ENCODE measurements at regions not wholly inside any gene's neighbourhood (a gene's known extent, or its start where the extent isn't known, plus 50 kb on each side); places are given as distances from the start of the nearest gene placed in this dataset.

GRCh38 chr6:223136-223535 lies 69.2 kb upstream of the DUSP22 start:
- no peaks in the 10 kb centered on the region for H3K9me3 Mint-ChIP-seq (ENCODE audit: unreplicated experiment)
- ChIA-PET POLR2A (interaction anchor here (3.9 to 4.3 kb wide), 2 partner anchors 7 to 70 kb away, joined by 27 to 37 read pairs; partner anchors contain the start of gene DUSP22), CTCF (interaction anchor here (1.0 to 1.4 kb wide), 2 partner anchors 10 to 35 kb away, joined by 3 to 5 read pairs; no protein-coding TSS in a partner anchor)
- TF ChIP-seq, protein P1, sequence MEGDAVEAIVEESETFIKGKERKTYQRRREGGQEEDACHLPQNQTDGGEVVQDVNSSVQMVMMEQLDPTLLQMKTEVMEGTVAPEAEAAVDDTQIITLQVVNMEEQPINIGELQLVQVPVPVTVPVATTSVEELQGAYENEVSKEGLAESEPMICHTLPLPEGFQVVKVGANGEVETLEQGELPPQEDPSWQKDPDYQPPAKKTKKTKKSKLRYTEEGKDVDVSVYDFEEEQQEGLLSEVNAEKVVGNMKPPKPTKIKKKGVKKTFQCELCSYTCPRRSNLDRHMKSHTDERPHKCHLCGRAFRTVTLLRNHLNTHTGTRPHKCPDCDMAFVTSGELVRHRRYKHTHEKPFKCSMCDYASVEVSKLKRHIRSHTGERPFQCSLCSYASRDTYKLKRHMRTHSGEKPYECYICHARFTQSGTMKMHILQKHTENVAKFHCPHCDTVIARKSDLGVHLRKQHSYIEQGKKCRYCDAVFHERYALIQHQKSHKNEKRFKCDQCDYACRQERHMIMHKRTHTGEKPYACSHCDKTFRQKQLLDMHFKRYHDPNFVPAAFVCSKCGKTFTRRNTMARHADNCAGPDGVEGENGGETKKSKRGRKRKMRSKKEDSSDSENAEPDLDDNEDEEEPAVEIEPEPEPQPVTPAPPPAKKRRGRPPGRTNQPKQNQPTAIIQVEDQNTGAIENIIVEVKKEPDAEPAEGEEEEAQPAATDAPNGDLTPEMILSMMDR (IDR thresholded peaks at IDR 0.05; ENCODE audit: unreplicated experiment): no peak
- no peaks in the 10 kb centered on the region for H3K27me3 Mint-ChIP-seq (ENCODE audit: insufficient read depth, unreplicated experiment)
- DNase-seq (ENCODE audit: unreplicated experiment): no peak
- no peaks in the 10 kb centered on the region for H3K36me3 Mint-ChIP-seq (ENCODE audit: insufficient read depth, unreplicated experiment)
- no peak overlapping the region for H3K27ac Mint-ChIP-seq (ENCODE audit: low read depth, unreplicated experiment)
- BruUV-seq (replicated peaks): no TSS peak
- H3K4me3 Mint-ChIP-seq (ENCODE audit: unreplicated experiment): no peak overlapping the region
- intact Hi-C loops (cut with micrococcal nuclease): loop anchor here (5.0 kb wide), 1 partner anchor 36 kb away; no protein-coding TSS in a partner anchor
- peaks cover 38% of the 10 kb centered on the region for H3K4me1 Mint-ChIP-seq (ENCODE audit: insufficient read depth, unreplicated experiment)

- POLR2A ChIA-PET: interaction anchor here (3.9 to 4.3 kb wide), 2 partner anchors 8 to 70 kb away, joined by 27 to 37 read pairs; partner anchors contain the start of gene DUSP22
- H3K36me3 Mint-ChIP-seq (ENCODE audit: insufficient read depth, unreplicated experiment): no peaks in the 10 kb centered on the region
- CTCF ChIA-PET: interaction anchor here (0.6 to 1.4 kb wide), 4 partner anchors 9 to 36 kb away, joined by 3 to 5 read pairs (median 3); no protein-coding TSS in a partner anchor
- DNase-seq (ENCODE audit: unreplicated experiment): peak; percentile 56
- no peaks in the 10 kb centered on the region for H3K9me3 Mint-ChIP-seq (ENCODE audit: unreplicated experiment)
- intact Hi-C loops (cut with micrococcal nuclease): loop anchor here (2.0 to 5.0 kb wide), 2 partner anchors 36 to 69 kb away; partner anchors contain the start of gene DUSP22
- H3K27ac Mint-ChIP-seq (ENCODE audit: low read depth, unreplicated experiment): peak overlapping the region; percentile 92
- H3K4me3 Mint-ChIP-seq (ENCODE audit: unreplicated experiment): no peak overlapping the region
- TF ChIP-seq, protein P1 (IDR thresholded peaks at IDR 0.05; ENCODE audit: unreplicated experiment): no peak
- H3K27me3 Mint-ChIP-seq (ENCODE audit: insufficient read depth, unreplicated experiment): no peaks in the 10 kb centered on the region
- H3K4me1 Mint-ChIP-seq (ENCODE audit: insufficient read depth, unreplicated experiment): peaks cover 38% of the 10 kb centered on the region
- no TSS peak for BruUV-seq (replicated peaks)
Measured at GRCh38 chr6:223763-224162, 68.5 kb upstream of the DUSP22 start.

- intact Hi-C loops (cut with micrococcal nuclease): loop anchor here (2.0 to 5.0 kb wide), 2 partner anchors 37 to 68 kb away; partner anchors contain the start of gene DUSP22
- POLR2A ChIA-PET: interaction anchor here (1.4 to 4.3 kb wide), 3 partner anchors 8 to 69 kb away, joined by 3 to 37 read pairs (median 27); partner anchors contain the start of gene DUSP22
- peaks cover 38% of the 10 kb centered on the region for H3K4me1 Mint-ChIP-seq (ENCODE audit: insufficient read depth, unreplicated experiment)
- CTCF ChIA-PET: no interaction called here
- DNase-seq (ENCODE audit: unreplicated experiment): no peak
- BruUV-seq (replicated peaks): no TSS peak
- H3K4me3 Mint-ChIP-seq (ENCODE audit: unreplicated experiment): no peak overlapping the region
- peak overlapping the region; percentile 92 for H3K27ac Mint-ChIP-seq (ENCODE audit: low read depth, unreplicated experiment)
- no peaks in the 10 kb centered on the region for H3K9me3 Mint-ChIP-seq (ENCODE audit: unreplicated experiment)
- no peaks in the 10 kb centered on the region for H3K36me3 Mint-ChIP-seq (ENCODE audit: insufficient read depth, unreplicated experiment)
- H3K27me3 Mint-ChIP-seq (ENCODE audit: insufficient read depth, unreplicated experiment): no peaks in the 10 kb centered on the region
- TF ChIP-seq, protein P1 (IDR thresholded peaks at IDR 0.05; ENCODE audit: unreplicated experiment): no peak
Measured at GRCh38 chr6:224350-224749, 67.9 kb upstream of the DUSP22 start.

GRCh38 chr6:225121-225721 lies 67.1 kb upstream of the DUSP22 start:
- H3K36me3 Mint-ChIP-seq (ENCODE audit: insufficient read depth, unreplicated experiment): no peaks in the 10 kb centered on the region
- intact Hi-C loops (cut with micrococcal nuclease): loop anchor here (2.0 kb wide), 1 partner anchor 68 kb away; the partner anchor contains the start of gene DUSP22
- H3K4me1 Mint-ChIP-seq (ENCODE audit: insufficient read depth, unreplicated experiment): peaks cover 33% of the 10 kb centered on the region
- ChIA-PET CTCF (interaction anchor here (0.6 to 1.8 kb wide), 2 partner anchors 9 to 60 kb away, joined by 3 to 5 read pairs; no protein-coding TSS in a partner anchor), POLR2A (interaction anchor here (0.6 to 4.3 kb wide), 7 partner anchors 9 to 383 kb away, joined by 3 to 37 read pairs (median 3); partner anchors contain the start of gene DUSP22)
- peak overlapping the region; percentile 92 for H3K27ac Mint-ChIP-seq (ENCODE audit: low read depth, unreplicated experiment)
- TF ChIP-seq, protein P1 (IDR thresholded peaks at IDR 0.05; ENCODE audit: unreplicated experiment): no peak
- BruUV-seq (replicated peaks): no TSS peak
- no peaks in the 10 kb centered on the region for H3K9me3 Mint-ChIP-seq (ENCODE audit: unreplicated experiment)
- H3K4me3 Mint-ChIP-seq (ENCODE audit: unreplicated experiment): peak overlapping the region; percentile 65
- peak; percentile 91 for DNase-seq (ENCODE audit: unreplicated experiment)
- no peaks in the 10 kb centered on the region for H3K27me3 Mint-ChIP-seq (ENCODE audit: insufficient read depth, unreplicated experiment)

All from MCF 10A (cell line).